Retina (tissue), 1 donor: ENCODE measurements at regions not wholly inside any gene's neighbourhood (a gene's known extent, or its start where the extent isn't known, plus 50 kb on each side); places are given as distances from the start of the nearest gene placed in this dataset.

Experiments
- DNase-seq: peaks from one replicate; pipeline ENCODE4 v3.0.0-alpha.2; 2016

DNA sequence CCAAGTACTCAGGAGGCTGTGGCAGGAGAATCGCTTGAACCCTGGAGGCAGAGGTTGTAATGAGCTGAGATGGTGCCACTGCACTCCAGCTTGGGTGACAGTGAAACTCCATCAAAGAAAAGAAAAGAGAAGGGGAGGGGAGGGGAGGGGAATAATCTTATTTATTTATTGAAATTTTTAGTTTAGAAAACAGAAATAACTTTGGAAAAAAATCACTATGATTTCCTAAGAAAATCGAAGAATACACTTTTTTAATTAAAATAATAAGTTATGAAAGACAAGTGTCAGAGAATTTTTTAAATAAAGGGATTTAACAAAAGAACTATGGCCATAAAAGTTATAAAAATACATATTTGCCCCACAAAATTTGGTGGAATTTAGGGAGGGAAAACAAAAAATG, 836.9 kb upstream of the HS3ST1 start:
- no peak for DNase-seq

DNA sequence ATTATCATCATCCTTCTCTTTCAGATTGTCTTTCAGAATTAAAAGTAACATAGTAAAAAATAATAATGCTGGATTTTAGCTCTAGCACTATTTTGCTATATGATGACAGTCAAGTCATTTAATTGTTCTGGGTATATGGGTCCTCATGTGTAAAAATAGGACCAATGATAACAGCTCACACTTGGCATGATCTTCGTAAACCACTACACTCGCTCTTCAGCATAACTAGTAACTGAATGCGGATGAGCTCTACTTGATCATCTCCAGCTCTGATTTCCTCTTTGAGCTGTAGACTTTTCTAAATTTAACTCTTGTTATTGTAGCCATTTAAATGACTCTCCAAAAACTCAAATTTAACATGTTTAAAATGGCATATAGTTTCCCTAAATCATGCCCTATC, 831.8 kb upstream of the HS3ST1 start:
- DNase-seq = no peak

DNA sequence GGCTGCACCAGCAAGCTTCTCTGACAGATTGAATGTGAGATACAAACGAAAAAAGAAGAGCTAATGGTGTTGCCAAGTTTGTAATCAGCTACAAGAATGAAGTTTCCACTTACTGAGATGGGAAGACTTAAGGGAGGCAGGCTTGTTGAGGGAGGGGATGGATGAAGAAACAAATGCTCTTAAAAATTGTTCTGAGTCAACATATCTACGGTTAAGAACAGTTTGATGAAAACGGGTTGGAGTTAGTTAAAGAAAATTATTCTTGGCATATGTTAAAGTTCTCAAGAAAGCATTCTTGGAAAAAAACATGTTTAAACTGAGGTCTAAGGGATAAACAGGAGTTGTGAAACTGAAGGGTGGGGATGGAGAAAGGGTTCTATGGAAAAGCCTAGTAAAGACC, 816.3 kb upstream of the HS3ST1 start:
- DNase-seq = no peak

DNA sequence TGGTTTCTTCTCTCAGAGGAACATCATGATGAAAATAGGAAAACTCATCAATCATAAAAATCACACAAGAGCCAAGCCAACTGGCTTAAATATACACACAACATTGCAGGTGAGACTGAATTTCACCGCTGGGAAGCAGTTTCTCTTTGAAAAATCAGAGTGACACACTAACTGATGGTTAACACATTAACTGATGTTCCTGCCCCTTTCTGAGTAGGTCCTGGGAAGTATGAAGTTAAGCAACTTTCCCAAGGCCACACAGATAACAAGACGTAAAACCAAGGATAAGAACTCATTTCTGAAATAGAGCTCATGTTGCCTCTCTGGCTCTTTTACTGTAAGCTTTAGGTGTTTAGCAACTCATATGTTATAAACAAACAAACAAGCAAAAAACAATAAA, 813.7 kb upstream of the HS3ST1 start:
- DNase-seq = no peak

DNA sequence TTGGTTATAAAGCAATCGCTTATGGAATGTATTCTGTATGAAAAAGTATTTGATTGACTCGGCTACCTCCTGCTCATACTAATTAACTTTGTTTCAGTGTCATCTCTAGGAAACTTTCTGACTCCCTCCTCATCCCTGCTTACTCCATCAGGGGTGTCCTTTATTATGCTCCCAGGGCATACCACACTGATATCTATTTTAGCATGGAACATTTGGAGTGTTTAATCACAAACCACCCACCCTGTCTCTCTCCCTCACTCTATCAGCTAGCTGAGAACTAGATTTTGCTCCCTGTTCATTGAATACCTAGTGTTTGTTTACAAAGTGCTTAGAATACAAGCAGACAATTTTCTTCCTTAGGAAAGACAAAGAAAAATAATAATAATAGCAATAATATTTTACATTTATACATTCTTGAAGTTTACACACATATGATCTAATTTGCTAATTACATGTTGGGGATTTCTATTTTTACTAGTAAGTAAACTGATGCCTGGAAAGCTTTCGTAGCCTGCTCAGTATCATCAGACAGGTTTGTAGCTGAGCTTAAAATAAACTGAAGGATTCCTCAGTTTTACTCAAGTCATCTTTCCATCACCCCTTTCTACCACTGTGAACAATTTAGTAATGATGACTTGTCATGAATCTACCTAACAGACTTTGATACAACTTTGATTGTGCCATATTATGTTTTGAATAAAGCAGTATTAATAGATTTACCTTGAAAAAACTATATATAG, 811.4 kb upstream of the HS3ST1 start:
- no peak for DNase-seq

DNA sequence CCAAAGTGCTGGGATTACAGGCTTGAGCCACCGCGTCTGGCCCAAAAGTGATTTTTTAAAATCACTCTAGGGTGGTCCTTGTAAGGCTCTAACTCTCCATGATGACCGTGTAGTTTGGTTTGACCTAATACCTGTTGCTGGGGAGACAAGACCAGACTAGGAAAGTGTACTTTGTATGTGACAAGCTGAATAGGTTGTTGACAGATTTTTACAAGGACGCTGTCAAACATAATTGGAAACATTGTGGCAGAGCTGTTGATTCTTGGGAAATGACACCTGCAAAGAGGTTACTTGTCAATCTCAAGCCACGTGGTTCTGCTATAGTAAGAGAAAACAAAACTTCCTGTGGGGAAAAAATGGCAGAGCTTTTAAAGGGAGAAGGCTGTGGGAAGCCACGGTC, 802.4 kb upstream of the HS3ST1 start:
- DNase-seq = no peak

DNA sequence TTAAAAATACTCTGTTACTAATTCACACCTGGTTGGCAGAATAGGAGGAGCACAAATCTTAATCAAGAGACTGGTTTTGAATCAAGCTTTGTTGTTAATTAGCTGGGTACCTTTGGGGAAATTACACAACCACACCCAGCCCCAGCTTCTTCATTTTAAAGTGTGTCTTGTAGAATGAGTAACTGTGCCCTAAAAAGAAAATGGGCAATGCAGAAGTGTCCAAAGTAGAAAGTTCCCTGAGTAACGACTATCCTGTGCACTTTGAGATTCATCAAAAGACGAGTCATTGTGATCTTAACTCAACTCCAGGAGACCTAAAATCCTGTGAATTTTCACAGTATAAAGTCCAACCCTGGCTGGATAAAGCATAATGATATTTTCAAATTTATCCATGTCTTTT, 792.3 kb upstream of the HS3ST1 start:
- no peak for DNase-seq

DNA sequence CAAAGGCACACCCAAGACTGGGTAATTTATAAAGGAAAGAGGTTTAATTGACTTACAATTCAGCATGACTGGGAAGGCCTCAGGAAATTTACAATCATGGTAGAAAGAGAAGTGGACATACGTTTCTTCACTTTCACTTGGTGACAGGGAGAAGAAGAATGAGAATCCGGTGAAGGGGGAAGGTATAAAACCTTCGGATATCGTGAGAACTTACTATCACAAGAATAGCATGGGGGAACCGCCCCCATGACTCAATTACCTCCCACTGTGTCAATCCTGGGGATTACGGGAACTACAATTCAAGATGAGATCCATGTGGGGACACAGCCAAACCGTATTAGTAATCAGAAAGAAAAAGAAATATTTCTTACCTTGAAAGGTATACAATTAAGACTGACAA, 782.9 kb upstream of the HS3ST1 start:
- no peak for DNase-seq

DNA sequence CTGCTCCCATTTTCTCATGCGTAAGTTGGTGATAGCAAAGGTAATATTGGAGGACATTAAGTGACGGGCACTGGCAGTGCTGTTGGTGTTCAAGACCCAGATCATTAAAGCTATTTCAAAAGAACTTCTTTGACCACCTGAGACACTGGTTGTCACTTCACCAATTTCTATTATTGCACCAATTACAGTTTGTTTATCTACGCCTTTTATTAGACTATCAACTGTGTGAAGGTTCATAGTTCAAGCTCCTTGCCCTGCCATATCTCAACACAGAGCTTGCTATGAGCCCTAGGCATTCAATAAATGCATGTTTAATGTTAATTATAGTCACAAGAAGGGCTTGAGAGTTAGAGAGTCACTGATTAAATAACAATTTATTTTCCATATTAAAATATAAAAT, 778.7 kb upstream of the HS3ST1 start:
- DNase-seq = no peak

DNA sequence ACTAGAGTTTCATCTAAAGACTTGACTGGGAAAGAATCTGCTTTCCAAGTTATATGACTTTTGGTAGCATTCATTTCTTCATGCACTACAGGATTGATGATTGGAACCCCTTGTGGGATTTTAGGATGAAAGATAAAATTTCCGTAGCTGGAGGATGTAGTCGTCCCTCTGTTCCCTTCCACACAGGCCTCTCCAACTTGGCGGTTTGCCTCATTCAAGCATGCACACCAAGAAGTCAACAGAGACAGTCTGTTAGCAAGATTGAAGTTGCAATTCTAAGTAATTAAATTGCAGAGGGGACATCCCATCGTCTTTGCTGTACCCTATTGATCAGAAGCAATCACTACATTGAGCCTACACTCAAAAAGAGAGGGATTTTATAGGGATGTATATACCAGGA, 777.4 kb upstream of the HS3ST1 start:
- no peak for DNase-seq

DNA sequence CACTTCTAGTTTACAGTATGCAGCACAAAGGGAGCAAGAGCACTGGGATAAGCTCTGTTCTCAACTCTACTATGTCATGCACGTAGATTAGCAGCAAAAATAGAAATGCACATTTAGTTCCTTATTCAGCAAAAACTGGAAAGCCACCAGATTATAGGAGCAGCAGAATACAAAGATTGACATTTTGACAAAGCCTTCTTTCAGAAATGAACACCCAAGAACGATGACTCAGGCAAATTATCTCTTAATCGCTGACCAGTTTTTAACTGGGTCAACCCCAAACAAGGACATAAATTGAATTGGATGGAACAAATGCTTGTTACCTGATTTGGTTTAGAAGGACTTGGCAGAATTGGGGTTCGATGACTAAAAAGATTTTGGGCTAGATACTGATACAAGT, 775.3 kb upstream of the HS3ST1 start:
- DNase-seq = no peak

DNA sequence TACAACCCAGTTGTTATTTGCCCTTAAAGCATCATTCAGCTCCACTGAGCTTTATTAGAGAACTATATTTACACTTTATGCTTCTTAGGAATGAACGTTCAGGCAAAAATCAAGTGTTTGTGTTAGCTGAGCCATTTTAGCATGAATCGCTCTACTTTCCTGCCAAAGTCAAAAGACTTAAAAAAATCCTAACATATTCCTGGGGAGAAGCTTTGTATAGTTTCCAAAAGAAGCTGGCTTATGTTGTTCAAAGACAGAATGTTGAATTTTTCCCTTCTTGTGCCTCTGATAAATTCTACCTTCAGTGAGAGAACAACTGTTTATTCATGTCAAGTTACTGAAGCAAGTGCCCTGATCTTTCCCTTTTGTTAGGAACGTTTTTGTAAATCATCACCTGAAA, 771.5 kb upstream of the HS3ST1 start:
- no peak for DNase-seq

DNA sequence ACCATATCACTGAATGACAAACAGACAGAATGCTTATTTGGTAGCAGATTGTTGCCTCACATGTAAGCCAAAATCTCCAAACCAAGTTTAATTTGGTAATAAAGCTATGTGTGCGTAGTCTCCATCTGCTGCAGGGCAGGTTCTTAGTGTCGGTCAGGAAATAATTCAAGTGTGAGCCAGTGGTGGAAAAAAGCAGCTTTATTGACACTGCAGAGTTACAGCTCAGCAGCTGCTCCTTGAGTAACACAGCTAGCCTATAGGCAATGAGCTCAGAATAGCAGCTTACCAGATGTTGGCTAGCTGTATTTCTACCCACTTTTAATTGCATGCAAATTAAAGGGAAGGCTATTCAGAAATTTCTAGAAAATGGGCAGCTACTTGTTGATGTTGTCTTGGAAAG, 757.8 kb upstream of the HS3ST1 start:
- no peak for DNase-seq

DNA sequence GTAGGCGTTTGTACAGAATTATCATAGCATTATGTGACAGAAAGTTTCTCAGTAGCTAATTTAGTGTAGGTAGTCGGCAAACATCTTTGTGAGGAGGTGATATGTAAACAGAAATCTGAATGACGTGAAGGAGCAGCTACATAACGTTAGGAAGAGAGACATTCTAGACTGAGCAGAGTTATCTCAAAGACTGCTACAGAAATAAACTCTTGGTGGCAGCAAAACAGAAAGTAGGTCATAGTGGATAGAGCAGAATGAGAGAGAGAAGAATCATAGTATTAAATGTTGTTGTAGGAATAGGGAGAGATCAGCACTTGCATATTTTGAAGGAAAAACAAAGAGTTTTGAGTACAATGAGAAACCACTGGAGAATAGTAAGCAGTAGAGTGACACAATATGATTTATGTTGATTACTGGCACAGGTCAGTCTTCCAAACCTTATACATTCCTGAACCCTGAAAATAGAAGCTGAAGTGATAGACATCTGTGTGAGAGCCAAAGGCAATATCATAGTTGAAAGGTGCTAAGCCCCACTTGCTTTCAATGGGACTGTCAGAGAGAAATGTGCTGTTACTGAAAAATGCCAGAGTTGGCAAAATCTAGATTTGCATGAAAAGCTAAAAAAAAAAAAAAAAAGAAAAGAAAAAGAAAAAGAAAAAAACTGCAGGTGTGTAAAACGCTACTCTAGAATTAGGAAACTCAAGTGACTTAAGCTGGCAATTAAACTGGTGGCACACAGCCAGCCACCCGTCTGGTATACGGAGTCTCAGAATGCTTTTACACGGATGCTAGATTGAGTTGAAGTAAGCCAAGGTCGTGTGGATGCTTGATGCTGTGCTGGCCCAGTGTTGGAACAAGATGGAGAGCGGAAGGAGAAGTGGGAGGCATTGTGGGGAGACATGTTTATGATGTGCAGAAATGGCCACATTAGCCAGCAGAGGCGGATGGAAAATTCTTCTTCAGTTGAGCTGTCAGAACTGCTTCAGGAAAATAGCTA, 750.2 kb upstream of the HS3ST1 start:
- DNase-seq = no peak

DNA sequence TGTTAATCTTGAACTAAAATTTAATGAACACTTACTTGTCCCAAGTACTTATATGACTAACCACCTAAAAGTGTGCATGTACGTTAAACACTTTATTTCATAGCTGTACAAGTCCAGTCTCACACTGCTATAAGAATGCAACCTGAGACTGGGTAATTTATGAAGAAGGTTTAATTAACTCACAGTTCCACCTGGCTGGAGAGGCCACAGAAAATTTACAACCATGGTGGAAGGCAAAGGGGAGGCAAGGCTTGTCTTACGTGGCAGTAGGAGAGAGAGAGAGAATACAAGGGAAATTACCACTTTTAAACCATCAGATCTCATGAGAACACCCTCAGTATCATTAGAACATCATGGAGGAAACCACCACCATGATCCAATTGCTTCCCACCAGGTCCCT, 748.7 kb upstream of the HS3ST1 start:
- no peak for DNase-seq

DNA sequence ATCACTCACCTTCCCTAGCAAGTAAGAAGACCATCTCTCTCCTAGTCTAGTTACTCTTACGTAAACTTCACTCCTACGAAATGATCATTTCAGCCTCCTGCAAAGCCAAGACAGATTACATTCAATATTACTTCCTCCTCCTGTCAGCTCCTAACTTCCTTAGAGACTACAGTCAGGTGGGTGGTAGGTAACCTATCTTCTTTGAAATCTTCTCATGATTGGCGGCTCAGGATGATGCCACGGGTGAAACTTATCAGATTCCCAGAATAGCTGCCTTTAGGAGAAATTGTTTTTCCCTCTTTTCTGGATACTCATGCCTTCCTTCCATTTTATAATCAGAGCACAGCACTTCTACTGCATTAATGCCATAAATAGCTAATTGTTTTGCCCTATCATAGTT, 744.8 kb upstream of the HS3ST1 start:
- no peak for DNase-seq

DNA sequence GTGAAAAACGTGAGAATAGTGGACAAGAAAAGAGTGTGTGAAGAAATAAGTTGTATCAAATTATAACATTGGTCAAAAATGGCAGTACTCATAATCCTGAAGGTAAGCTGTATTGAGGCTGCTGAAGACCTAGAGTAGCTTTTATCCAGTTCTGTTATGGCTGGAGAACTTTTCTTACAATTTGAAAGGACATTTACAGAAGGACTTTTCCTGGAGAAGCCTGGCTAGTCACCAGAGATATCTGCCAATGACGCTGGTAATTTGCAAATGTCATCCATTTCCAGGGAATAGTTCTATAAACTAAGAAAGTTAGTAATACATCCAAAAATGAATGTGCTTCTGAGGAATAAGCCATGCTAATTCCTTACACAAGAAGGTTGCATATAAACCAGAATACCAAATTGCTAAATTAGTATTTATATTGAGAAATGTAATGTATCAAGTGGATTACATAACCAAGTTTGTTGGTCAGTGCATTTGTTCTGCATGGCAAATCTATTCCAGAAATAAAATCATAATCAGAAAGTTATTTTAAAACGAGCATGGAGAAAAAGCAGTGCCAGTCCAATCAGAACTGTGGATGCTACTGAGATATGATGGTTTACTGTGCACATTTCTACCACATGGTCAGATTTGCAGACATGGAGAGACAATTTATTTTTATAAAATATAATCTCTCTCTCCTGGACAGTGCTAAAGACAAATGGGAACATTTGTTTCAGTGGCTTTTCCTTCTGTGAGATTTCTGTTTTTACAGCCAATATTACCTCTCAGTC, 743.7 kb upstream of the HS3ST1 start:
- DNase-seq = no peak

DNA sequence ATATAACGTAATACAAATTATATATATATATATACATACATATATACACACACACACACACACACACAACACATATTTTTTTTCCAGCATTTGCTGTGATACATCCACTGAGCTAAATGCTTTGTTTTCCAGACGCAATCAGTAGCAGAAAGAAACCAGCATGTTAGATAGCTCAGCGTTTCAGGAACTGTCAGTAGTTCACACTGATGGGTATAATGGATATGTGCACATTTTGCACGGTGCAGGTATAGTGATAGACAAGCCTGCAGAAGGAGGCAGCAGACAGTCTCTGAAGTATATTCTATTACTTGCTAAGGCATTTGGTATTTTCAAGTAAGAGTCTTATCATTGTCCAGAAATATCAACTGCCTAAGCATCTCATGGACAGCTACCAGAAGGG, 741.6 kb upstream of the HS3ST1 start:
- DNase-seq = no peak

DNA sequence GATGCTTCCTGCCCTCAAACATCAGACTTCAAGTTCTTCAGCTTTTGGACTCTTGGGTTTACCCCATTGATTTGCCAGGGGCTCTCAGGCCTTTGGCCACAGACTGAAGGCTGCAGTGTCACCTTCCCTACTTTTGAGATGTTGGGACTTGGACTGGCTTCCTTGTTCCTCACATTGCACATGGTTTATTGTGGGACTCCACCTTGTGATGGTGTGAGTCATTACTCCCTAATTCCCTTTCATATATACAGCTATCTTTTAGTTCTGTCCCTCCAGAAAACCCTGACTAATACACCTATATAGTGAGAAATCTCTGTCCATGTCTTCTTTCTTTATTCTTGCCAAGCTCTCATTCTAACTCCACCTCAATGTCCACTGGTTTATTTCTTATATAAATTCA, 736.9 kb upstream of the HS3ST1 start:
- DNase-seq = no peak

DNA sequence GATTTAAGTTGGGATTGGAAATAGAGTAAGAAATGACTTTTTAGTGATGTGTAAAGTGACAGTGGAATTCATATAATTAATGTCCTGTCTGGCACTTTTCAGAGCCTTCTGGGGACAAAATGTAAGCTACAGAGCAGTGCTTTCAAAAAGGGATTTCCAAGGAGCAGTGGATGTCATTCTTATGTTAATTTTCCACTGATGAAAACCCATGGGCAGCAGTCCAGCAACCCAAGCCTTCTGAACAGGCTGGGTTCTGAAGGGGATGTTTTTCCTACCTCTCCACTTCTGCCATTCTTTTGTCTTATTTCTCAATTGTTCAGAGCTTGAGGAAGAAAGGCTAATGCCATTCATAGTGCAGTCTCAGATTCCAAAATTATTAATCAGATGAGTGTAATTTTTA, 717.6 kb upstream of the HS3ST1 start:
- DNase-seq = no peak

DNA sequence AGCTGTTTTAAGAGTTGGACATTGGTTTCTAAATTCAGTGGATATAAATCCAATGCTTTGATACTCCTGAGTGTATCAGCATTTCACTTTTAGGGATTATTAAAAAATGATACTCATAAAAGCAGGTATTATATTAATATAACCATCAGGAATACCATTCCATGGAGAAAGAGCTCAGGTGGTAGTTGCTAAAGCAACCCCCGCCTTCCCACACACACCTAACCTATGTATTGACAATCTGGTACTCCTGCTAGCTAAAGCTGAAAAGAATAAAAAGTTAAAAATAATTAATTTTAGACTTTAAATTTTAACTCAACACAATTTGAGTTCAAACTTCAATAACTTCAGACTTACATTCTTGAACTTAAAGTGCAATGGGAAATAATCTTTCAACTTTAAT, 717.1 kb upstream of the HS3ST1 start:
- DNase-seq = no peak

DNA sequence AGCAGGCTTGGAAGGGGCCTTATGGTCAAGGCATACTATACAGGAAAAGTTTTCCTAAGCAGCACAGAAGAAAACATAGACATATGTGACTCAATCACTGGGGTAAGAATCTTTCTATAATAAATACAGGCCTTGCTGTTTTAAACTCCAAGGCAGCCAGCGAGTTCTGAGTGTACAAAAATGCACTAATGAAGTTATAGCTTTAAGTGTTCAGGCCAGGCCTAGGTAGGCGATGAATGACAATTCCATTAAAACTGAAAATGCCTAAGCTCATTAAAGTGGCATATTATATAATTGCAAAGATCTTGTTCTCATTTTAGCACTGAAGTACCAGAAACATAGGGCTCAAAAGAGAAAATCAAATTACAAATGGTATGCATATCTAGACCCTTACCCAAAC, 716.4 kb upstream of the HS3ST1 start:
- no peak for DNase-seq

DNA sequence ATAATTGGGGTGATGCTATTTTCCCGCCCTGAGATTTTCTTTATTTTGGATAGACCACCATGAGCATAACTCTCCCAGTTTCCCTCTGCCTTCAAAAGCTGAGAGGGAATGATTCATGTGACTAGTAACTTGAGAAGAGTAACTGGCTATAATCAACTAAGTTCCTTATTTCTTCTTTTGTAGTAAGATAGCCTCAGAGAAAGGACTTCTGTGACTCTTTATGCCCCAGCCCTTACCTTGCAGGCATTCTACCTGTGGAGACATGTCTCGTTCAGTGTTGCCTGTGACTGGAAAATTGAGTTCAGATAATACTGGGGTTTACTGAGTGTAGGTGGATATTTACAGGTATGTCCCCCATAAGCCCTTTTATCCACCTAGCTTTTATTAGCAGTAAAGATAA, 715.4 kb upstream of the HS3ST1 start:
- no peak for DNase-seq

DNA sequence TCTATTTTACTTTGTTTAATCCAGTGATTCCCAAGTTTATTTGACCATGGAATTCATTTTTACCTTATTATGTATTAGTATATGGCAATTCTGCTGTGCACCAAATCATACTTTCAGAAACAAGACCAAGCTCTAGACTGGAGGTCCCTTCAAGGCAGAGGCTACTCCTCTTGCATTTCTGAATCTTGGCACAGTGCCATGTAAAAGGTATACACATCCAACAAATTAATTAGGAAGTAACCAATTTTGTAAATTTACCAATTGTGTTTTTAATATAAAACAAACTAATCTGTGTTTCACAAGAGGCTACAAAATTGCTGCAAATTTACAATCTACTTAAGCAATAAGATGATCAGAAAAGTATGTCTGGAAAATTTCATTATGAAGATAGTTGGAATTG, 712.2 kb upstream of the HS3ST1 start:
- DNase-seq = no peak
